Activated naive CD8-positive, alpha-beta T cell treated with anti-CD3 and anti-CD28 coated beads, Interleukin-2, amount 10 ng/mL, durations not matched to agents 7 days and 5 days (primary cell): ENCODE measurements at regions not wholly inside any gene's neighbourhood (a gene's known extent, or its start where the extent isn't known, plus 50 kb on each side); places are given as distances from the start of the nearest gene placed in this dataset.

Experiments
- ATAC-seq: fragments of 150-1000 bp; cut with Tn5 transposase; one replicate; pipeline ENCODE4 v1.10.0; 2021; ENCODE audit warnings: low read depth, moderate library complexity
- POLR2A ChIA-PET: fragments of 350-600 bp; sonication (Branson Sonifier 250); formaldehyde crosslinking; loops from one replicate; lab custom pipeline; 2021; ENCODE audit warnings: antibody characterized with exemption; lab: Charles Lee
- DNase-seq: peaks from one replicate; pipeline ENCODE4 v3.0.0; 2021
- H3K27ac Mint-ChIP-seq: one replicate; pipeline ENCODE4 v1.8.0; 2022; ENCODE audit warnings: mild to moderate bottlenecking, mixed read lengths
- H3K27me3 Mint-ChIP-seq: one replicate; pipeline ENCODE4 v1.8.0; 2022; ENCODE audit warnings: mild to moderate bottlenecking, moderate library complexity, mixed read lengths
- H3K36me3 Mint-ChIP-seq: one replicate; pipeline ENCODE4 v1.8.0; 2021; ENCODE audit warnings: mild to moderate bottlenecking, mixed read lengths
- H3K4me1 Mint-ChIP-seq: one replicate; pipeline ENCODE4 v1.8.0; 2021; ENCODE audit warnings: mixed read lengths
- H3K4me3 Mint-ChIP-seq: one replicate; pipeline ENCODE4 v1.8.0; 2022; ENCODE audit warnings: mild to moderate bottlenecking, moderate library complexity, mixed read lengths
- H3K9me3 Mint-ChIP-seq: one replicate; pipeline ENCODE4 v1.8.0; 2021; ENCODE audit warnings: mixed read lengths

DNA sequence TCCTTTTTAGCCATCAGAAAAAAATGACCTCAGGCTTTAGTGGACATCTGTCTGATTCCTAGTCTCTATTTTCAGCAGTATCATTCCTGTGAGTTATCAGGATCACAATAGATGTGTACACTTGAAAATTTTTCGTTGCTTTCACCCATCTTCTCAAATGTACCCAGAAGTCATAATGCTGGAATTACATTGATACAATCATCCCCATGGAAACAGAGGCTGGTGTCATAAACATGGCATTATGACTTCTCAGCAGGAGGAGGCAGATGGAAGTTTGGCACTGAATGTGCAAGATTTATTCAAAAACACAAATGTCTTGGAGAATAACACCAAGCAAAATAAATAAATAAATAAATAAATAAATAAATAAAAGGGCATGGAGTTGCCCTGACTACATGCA lies 292.5 kb downstream of the PHKB start:
- peaks cover 1% of the 10 kb centered on the region for H3K9me3 Mint-ChIP-seq
- POLR2A ChIA-PET: no interaction called here

More for the DNA sequence above, 292.5 kb downstream of the PHKB start:
- no peak overlapping the region for H3K27ac Mint-ChIP-seq
- ATAC-seq (no peak), DNase-seq (no peak)
- H3K27me3 Mint-ChIP-seq: peaks cover 7% of the 10 kb centered on the region
- H3K36me3 Mint-ChIP-seq: no peaks in the 10 kb centered on the region
- no peaks in the 10 kb centered on the region for H3K4me1 Mint-ChIP-seq
- no peak overlapping the region for H3K4me3 Mint-ChIP-seq
